K562 (cell line): ENCODE measurements at regions not wholly inside any gene's neighbourhood (a gene's known extent, or its start where the extent isn't known, plus 50 kb on each side); places are given as distances from the start of the nearest gene placed in this dataset.

Experiments
- ATAC-seq: fragments of 200-7000 bp; cut with Tn5 transposase; 3 replicates; pipeline ENCODE4 v1.9.1; 2020; ENCODE audit warnings: moderate library complexity
- BruUV-seq: library from RNA; stranded (reverse); fragments of 400-500 nt; replicated peaks from 2 replicates; lab custom pipeline; 2021; lab: Mats Ljungman, UMichigan
- CTCF ChIA-PET: fragments of 300-600 bp; formaldehyde crosslinking; extraction: SDS; loops from one replicate; lab custom pipeline; 2021; ENCODE audit warnings: low intra/inter-chr PET ratio; lab: Yijun Ruan, JAX
- POLR2A ChIA-PET: fragments of 300-600, 350-650 bp; sonication (Branson Sonifier 250); formaldehyde crosslinking; extraction: SDS; loops from one replicate; lab custom pipeline; 2021; ENCODE audit warnings: antibody characterized with exemption, inconsistent platforms; lab: Yijun Ruan, JAX
- DNase-seq, 4 experiments: peaks; one replicate each; pipeline versions ENCODE4 v3.0.0 to v3.0.0-alpha.2; 2011 to 2018; ENCODE audit warnings: low spot score in 3 of 4, mixed read lengths in 3 of 4; ENCODE audit errors: extremely low read depth in 1 of 4
- FAIRE-seq: peaks from 2 replicates; lab custom pipeline; 2011; peaks lifted over from hg19 to GRCh38; lab: Jason Lieb, UNC
- H2AFZ ChIP-seq: 2 replicates; pipeline ENCODE4 v1.6.0; 2011; ENCODE audit warnings: low read depth, low read length, control low read depth, inconsistent platforms
- H3K27ac ChIP-seq: fragments of 200-600 bp; 3 replicates; pipeline ENCODE4 v1.8.0; 2011; ENCODE audit warnings: low read depth, mild to moderate bottlenecking, control low read depth, inconsistent platforms, low read length, moderate library complexity, mixed read lengths; ENCODE audit errors: extremely low read depth
- H3K27me3 ChIP-seq, 2 experiments: fragments of 300-600 bp in 1 of 2; 2 replicates in 1 of 2; 3 replicates in 1 of 2; pipeline versions ENCODE4 v1.6.0 to v1.8.0; 2011; ENCODE audit warnings: inconsistent platforms in 2 of 2, low read length in 2 of 2, mild to moderate bottlenecking in 1 of 2, mixed read lengths in 1 of 2, moderate library complexity in 1 of 2; ENCODE audit not compliant: control insufficient read depth in 2 of 2, insufficient read depth in 2 of 2
- H3K36me3 ChIP-seq: fragments of 300-600 bp; 3 replicates; pipeline ENCODE4 v1.8.0; 2011; ENCODE audit warnings: mild to moderate bottlenecking, low read length, inconsistent platforms; ENCODE audit not compliant: control insufficient read depth, insufficient read depth
- H3K4me1 ChIP-seq, 2 experiments: fragments of 200-600 bp in 1 of 2; replicated peaks in 1 of 2; 2 replicates in 1 of 2; 3 replicates in 1 of 2; pipeline versions ENCODE4 v1.5.1 to v1.8.0; 2011; ENCODE audit warnings: inconsistent platforms in 2 of 2, low read length in 2 of 2, mild to moderate bottlenecking in 1 of 2, mixed read lengths in 1 of 2, moderate library complexity in 1 of 2; ENCODE audit not compliant: control insufficient read depth in 2 of 2, insufficient read depth in 2 of 2
- H3K4me2 ChIP-seq: 2 replicates; pipeline ENCODE4 v1.6.1; 2011; ENCODE audit warnings: low read length, control low read depth, inconsistent platforms, mixed read lengths; ENCODE audit not compliant: insufficient read depth
- H3K4me3 ChIP-seq: fragments of 200-600 bp; sonication (generic), shearing (Covaris generic); 2 replicates; pipeline ENCODE4 v1.5.1; 2016; ENCODE audit warnings: control low read depth, inconsistent platforms
- H3K79me2 ChIP-seq: fragments of 200-600 bp; 3 replicates; pipeline ENCODE4 v1.8.0; 2011; ENCODE audit warnings: low read length, inconsistent platforms; ENCODE audit not compliant: control insufficient read depth, insufficient read depth
- H3K9ac ChIP-seq, 2 experiments: 2 replicates each; pipeline versions ENCODE4 v1.6.0 to v1.6.1; 2011; ENCODE audit warnings: low read depth in 2 of 2, low read length in 2 of 2, control low read depth in 1 of 2, inconsistent platforms in 1 of 2, mild to moderate bottlenecking in 1 of 2, mixed read lengths in 1 of 2; ENCODE audit not compliant: insufficient read depth in 1 of 2
- H3K9me1 ChIP-seq: one replicate; pipeline ENCODE4 v1.6.0; 2011; ENCODE audit warnings: inconsistent platforms, mild to moderate bottlenecking, low read length, moderate library complexity; ENCODE audit not compliant: control insufficient read depth, insufficient read depth
- H3K9me3 ChIP-seq: replicated peaks from 2 replicates; pipeline ENCODE4 v1.5.1; 2011; ENCODE audit warnings: low read depth, low read length, inconsistent platforms; ENCODE audit not compliant: control insufficient read depth, insufficient read depth
- H4K20me1 ChIP-seq: replicated peaks from 2 replicates; pipeline ENCODE4 v1.6.1; 2011; ENCODE audit warnings: low read length, inconsistent platforms, mixed read lengths; ENCODE audit not compliant: control insufficient read depth, insufficient read depth
- KHSRP ChIP-seq: fragments of 450-650 bp; IDR thresholded peaks from 2 replicates; pipeline ENCODE4 v1.6.1; 2017
- PTRF ChIP-seq: fragments of 450-650 bp; IDR thresholded peaks from 2 replicates; pipeline ENCODE4 v1.6.1; 2016; ENCODE audit warnings: mild to moderate bottlenecking, missing genetic modification characterization, missing compliant biosample characterization
- ZNF347 ChIP-seq: fragments of 450-650 bp; formaldehyde crosslinking; IDR thresholded peaks from 2 replicates; pipeline ENCODE4 v1.4.0; 2020; ENCODE audit warnings: low read depth, mild to moderate bottlenecking, moderate library complexity
- WGBS: fragments of 100-300 bp; shearing (Covaris generic); methylation state at CpG from one replicate; pipeline ENCODE4 v1.1.6; 2016; ENCODE audit warnings: low coverage, mixed read lengths; ENCODE audit not compliant: insufficient coverage; ENCODE audit errors: missing lambda C conversion rate; 5-methylcytosine and 5-hydroxymethylcytosine counted together
- in situ Hi-C: fragments of 300-500 bp; cut with MboI; formaldehyde crosslinking; loops from 4 replicates; pipeline ENCODE4 v1.15.0; 2018; ENCODE audit warnings: inconsistent platforms, mixed read lengths
- intact Hi-C: fragments of 100-400 bp; cut with micrococcal nuclease; formaldehyde crosslinking; loops from 2 replicates; pipeline ENCODE4 v1.14.2; 2022
- TF ChIP-seq, protein P1 (sequence below), 2 experiments: fragments of 200-800 bp in 1 of 2; sonication (Bioruptor generic) in 1 of 2; sonication (generic) in 1 of 2; formaldehyde crosslinking in 1 of 2; IDR thresholded peaks in 1 of 2; conservative IDR thresholded peaks in 1 of 2; 2 replicates each; pipeline versions ENCODE4 v1.5.0 to v1.6.1; 2016 to 2020; ENCODE audit warnings: missing compliant biosample characterization in 1 of 2, missing genetic modification characterization in 1 of 2, missing genetic modification reagents in 1 of 2
- TF ChIP-seq, protein P2 (sequence below): sonication (generic); formaldehyde crosslinking; IDR thresholded peaks from 2 replicates; pipeline ENCODE4 v1.8.0; 2022; ENCODE audit warnings: mild to moderate bottlenecking, missing genetic modification reagents

DNA sequence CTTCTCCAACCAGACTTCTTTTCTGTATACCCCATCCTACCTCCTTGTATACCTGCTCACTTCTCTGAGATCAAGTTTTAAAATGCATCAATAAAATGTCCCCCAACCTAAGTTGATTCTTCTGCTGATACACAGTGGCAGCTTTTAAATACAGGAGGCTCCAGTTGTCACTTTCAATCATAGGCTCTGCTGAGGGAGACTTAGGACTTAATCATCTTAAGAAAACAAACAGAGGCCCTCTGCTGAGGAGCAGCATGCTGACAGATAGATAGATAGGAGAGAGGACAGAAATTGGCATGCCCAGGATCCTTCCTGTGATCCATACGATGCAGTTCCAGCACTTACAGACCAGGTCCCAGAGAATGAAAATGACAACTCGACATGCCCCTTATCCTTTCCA lies 311.0 kb upstream of the PROX1 start:
- no peak for ATAC-seq
- DNase-seq = no peak
- intact Hi-C loops = no loop called here
- POLR2A ChIA-PET = interaction anchor here (1.2 to 1.4 kb wide), 2 partner anchors 10 to 13 kb away, joined by 3 read pairs; no protein-coding TSS in a partner anchor
- Histone ChIP-seq H3K9me1 (no peaks in the 10 kb centered on the region), H3K36me3 (no peaks in the 10 kb centered on the region), H3K4me1 (no peaks in the 10 kb centered on the region), H3K9ac (no peak overlapping the region), H2AFZ (no peak overlapping the region), H3K4me2 (no peak overlapping the region), H3K9me3 (no peaks in the 10 kb centered on the region), H3K27me3 (peaks cover 0 to 5% of the 10 kb centered on the region in 2 experiments; a peak in 1 of 5 replicates), H3K4me3 (no peak overlapping the region), H3K27ac (no peak overlapping the region), H3K79me2 (no peaks in the 10 kb centered on the region), H4K20me1 (no peaks in the 10 kb centered on the region)
- FAIRE-seq = no peak
- CTCF ChIA-PET = no interaction called here
- BruUV-seq = no TSS peak
- WGBS = 0% methylated on average over 2 of the region's 2 CpGs
- TF ChIP-seq, protein P1, sequence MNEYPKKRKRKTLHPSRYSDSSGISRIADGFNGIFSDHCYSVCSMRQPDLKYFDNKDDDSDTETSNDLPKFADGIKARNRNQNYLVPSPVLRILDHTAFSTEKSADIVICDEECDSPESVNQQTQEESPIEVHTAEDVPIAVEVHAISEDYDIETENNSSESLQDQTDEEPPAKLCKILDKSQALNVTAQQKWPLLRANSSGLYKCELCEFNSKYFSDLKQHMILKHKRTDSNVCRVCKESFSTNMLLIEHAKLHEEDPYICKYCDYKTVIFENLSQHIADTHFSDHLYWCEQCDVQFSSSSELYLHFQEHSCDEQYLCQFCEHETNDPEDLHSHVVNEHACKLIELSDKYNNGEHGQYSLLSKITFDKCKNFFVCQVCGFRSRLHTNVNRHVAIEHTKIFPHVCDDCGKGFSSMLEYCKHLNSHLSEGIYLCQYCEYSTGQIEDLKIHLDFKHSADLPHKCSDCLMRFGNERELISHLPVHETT (CRISPR knock-in tag; conservative IDR thresholded peaks at IDR 0.05 in 1 of 2, IDR thresholded peaks at IDR 0.05 in 1 of 2) = no peak
- no peak for TF ChIP-seq ZNF347 (CRISPR knock-in tag)
- TF ChIP-seq, all 486 proteins: peak for 0
- in situ Hi-C loops = no loop called here

DNA sequence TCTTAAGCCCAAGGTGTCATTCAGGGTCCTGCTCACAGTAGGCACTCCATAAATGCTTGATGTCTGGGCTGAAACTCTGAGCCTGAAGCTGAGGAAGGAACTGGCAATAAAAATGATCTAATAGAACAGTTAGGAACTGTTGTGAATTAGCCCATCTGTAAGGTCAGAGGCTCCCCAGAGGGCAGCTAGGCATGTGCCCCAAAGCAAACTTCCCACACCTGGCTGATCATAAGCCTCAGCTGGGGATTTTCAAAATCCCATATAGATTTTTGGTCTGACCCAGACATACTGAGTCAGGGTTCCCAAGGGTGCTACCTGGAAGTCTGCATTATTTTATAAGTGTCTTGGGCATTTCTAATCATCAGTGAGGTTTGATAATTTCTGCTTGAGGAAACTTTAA lies 309.4 kb upstream of the PROX1 start:
- no TSS peak for BruUV-seq
- CTCF ChIA-PET = no interaction called here
- intact Hi-C loops (no loop called here), in situ Hi-C loops (no loop called here)
- Histone ChIP-seq H3K27me3 (peaks cover 0 to 5% of the 10 kb centered on the region in 2 experiments; a peak in 1 of 5 replicates), H3K9me1 (no peaks in the 10 kb centered on the region), H3K36me3 (no peaks in the 10 kb centered on the region), H3K9me3 (no peaks in the 10 kb centered on the region), H3K27ac (no peak overlapping the region), H3K79me2 (no peaks in the 10 kb centered on the region), H3K4me2 (no peak overlapping the region), H3K9ac (no peak overlapping the region), H3K4me1 (no peaks in the 10 kb centered on the region), H4K20me1 (no peaks in the 10 kb centered on the region), H3K4me3 (no peak overlapping the region), H2AFZ (no peak overlapping the region)
- ATAC-seq (no peak), FAIRE-seq (no peak), DNase-seq (no peak)
- TF ChIP-seq KHSRP (no peak), PTRF (no peak)
- TF ChIP-seq, protein P2, sequence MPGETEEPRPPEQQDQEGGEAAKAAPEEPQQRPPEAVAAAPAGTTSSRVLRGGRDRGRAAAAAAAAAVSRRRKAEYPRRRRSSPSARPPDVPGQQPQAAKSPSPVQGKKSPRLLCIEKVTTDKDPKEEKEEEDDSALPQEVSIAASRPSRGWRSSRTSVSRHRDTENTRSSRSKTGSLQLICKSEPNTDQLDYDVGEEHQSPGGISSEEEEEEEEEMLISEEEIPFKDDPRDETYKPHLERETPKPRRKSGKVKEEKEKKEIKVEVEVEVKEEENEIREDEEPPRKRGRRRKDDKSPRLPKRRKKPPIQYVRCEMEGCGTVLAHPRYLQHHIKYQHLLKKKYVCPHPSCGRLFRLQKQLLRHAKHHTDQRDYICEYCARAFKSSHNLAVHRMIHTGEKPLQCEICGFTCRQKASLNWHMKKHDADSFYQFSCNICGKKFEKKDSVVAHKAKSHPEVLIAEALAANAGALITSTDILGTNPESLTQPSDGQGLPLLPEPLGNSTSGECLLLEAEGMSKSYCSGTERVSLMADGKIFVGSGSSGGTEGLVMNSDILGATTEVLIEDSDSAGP = no peak
- POLR2A ChIA-PET = interaction anchor here (1.0 kb wide), 1 partner anchor 12 kb away, joined by 3 read pairs; no protein-coding TSS in a partner anchor
